Esophagus squamous epithelium (tissue), 4 donors: ENCODE measurements at regions not wholly inside any gene's neighbourhood (a gene's known extent, or its start where the extent isn't known, plus 50 kb on each side); places are given as distances from the start of the nearest gene placed in this dataset.

Experiments used
- CTCF ChIP-seq, 6 experiments: fragments of 450-650 bp in 4 of 6; fragments of 200-600 bp in 2 of 6; sonication (generic) in 2 of 6; IDR thresholded peaks; one replicate each; pipeline ENCODE4 v1.5.1; 2016 to 2019; ENCODE audit warnings: antibody characterized with exemption in 6 of 6, mild to moderate bottlenecking in 4 of 6, moderate library complexity in 4 of 6
- POLR2A ChIP-seq, 4 donors: fragments of 450-650 bp; IDR thresholded peaks; one replicate each; pipeline ENCODE4 v1.6.1; 2017; ENCODE audit warnings: antibody characterized with exemption in 4 of 4, mild to moderate bottlenecking in 4 of 4, moderate library complexity in 3 of 4

GRCh38 chr14:34098985-34099349 lies 148.1 kb upstream of the EGLN3 start:
- TF ChIP-seq CTCF (IDR thresholded peaks at IDR 0.05), result no peak
- TF ChIP-seq POLR2A (IDR thresholded peaks at IDR 0.05), result no peak
